ENCODE measurements at regions not wholly inside any gene's neighbourhood (a gene's known extent, or its start where the extent isn't known, plus 50 kb on each side); places are given as distances from the start of the nearest gene placed in this dataset.

DNA sequence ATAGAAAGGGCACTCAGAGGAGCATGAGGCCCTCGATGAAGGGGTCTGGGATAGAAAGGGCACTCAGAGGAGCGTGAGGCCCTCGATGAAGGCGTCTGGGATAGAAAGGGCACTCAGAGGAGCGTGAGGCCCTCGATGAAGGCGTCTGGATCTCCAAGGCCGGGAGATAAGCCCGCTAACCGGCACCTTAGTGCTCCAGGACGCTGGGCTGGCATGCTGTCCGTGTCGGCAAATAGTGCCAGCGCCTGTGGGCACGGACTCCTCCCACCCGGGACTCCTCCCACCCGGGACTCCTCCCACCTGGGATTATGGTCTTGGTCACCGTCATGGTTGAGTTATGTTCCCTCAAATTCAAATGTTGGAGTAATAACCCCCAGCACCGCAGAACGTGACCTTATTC, 725.3 kb downstream of the BRD1 start:
- Histone ChIP-seq H3K9me3 (ENCODE audit: control insufficient read depth, insufficient read depth, low read depth, low read length) (no peaks in the 10 kb centered on the region), H3K27ac (ENCODE audit: extremely low read depth, low read depth, low read length) (no peak overlapping the region), H3K36me3 (ENCODE audit: control insufficient read depth in 2 of 2, insufficient read depth in 1 of 2, low read length in 2 of 2) (no peaks in the 10 kb centered on the region), H3K4me3 (ENCODE audit: low read depth, low read length) (no peak overlapping the region), H3K4me1 (ENCODE audit: control insufficient read depth, insufficient read depth, low read length) (no peaks in the 10 kb centered on the region)
- ChIA-PET CTCF (no interaction called here), POLR2A (no interaction called here)
- TF ChIP-seq, protein P1, sequence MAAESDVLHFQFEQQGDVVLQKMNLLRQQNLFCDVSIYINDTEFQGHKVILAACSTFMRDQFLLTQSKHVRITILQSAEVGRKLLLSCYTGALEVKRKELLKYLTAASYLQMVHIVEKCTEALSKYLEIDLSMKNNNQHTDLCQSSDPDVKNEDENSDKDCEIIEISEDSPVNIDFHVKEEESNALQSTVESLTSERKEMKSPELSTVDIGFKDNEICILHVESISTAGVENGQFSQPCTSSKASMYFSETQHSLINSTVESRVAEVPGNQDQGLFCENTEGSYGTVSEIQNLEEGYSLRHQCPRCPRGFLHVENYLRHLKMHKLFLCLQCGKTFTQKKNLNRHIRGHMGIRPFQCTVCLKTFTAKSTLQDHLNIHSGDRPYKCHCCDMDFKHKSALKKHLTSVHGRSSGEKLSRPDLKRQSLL (tag by site-specific recombination; IDR thresholded peaks at IDR 0.05) = no peak
- TF ChIP-seq ZSCAN16 (tag by site-specific recombination; IDR thresholded peaks at IDR 0.05) (no peak), ZNF354C (tag by site-specific recombination; IDR thresholded peaks at IDR 0.05; ENCODE audit: borderline replicate concordance, low read depth) (no peak), GLIS2 (tag by site-specific recombination; IDR thresholded peaks at IDR 0.05) (no peak), ZNF623 (tag by site-specific recombination; IDR thresholded peaks at IDR 0.05) (no peak), ZNF837 (tag by site-specific recombination; IDR thresholded peaks at IDR 0.05) (no peak), ZFP69B (tag by site-specific recombination; IDR thresholded peaks at IDR 0.05) (no peak)
- TF ChIP-seq, protein P2, sequence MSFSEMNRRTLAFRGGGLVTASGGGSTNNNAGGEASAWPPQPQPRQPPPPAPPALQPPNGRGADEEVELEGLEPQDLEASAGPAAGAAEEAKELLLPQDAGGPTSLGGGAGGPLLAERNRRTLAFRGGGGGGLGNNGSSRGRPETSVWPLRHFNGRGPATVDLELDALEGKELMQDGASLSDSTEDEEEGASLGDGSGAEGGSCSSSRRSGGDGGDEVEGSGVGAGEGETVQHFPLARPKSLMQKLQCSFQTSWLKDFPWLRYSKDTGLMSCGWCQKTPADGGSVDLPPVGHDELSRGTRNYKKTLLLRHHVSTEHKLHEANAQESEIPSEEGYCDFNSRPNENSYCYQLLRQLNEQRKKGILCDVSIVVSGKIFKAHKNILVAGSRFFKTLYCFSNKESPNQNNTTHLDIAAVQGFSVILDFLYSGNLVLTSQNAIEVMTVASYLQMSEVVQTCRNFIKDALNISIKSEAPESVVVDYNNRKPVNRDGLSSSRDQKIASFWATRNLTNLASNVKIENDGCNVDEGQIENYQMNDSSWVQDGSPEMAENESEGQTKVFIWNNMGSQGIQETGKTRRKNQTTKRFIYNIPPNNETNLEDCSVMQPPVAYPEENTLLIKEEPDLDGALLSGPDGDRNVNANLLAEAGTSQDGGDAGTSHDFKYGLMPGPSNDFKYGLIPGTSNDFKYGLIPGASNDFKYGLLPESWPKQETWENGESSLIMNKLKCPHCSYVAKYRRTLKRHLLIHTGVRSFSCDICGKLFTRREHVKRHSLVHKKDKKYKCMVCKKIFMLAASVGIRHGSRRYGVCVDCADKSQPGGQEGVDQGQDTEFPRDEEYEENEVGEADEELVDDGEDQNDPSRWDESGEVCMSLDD (tag by site-specific recombination; IDR thresholded peaks at IDR 0.05) = no peak
- TF ChIP-seq, protein P3, sequence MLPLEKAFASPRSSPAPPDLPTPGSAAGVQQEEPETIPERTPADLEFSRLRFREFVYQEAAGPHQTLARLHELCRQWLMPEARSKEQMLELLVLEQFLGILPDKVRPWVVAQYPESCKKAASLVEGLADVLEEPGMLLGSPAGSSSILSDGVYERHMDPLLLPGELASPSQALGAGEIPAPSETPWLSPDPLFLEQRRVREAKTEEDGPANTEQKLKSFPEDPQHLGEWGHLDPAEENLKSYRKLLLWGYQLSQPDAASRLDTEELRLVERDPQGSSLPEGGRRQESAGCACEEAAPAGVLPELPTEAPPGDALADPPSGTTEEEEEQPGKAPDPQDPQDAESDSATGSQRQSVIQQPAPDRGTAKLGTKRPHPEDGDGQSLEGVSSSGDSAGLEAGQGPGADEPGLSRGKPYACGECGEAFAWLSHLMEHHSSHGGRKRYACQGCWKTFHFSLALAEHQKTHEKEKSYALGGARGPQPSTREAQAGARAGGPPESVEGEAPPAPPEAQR (tag by site-specific recombination; IDR thresholded peaks at IDR 0.05) = no peak
- TF ChIP-seq, protein P4, sequence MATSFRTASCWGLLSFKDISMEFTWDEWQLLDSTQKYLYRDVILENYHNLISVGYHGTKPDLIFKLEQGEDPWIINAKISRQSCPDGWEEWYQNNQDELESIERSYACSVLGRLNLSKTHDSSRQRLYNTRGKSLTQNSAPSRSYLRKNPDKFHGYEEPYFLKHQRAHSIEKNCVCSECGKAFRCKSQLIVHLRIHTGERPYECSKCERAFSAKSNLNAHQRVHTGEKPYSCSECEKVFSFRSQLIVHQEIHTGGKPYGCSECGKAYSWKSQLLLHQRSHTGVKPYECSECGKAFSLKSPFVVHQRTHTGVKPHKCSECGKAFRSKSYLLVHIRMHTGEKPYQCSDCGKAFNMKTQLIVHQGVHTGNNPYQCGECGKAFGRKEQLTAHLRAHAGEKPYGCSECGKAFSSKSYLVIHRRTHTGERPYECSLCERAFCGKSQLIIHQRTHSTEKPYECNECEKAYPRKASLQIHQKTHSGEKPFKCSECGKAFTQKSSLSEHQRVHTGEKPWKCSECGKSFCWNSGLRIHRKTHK (tag by site-specific recombination; IDR thresholded peaks at IDR 0.05) = no peak
- TF ChIP-seq, protein P5, sequence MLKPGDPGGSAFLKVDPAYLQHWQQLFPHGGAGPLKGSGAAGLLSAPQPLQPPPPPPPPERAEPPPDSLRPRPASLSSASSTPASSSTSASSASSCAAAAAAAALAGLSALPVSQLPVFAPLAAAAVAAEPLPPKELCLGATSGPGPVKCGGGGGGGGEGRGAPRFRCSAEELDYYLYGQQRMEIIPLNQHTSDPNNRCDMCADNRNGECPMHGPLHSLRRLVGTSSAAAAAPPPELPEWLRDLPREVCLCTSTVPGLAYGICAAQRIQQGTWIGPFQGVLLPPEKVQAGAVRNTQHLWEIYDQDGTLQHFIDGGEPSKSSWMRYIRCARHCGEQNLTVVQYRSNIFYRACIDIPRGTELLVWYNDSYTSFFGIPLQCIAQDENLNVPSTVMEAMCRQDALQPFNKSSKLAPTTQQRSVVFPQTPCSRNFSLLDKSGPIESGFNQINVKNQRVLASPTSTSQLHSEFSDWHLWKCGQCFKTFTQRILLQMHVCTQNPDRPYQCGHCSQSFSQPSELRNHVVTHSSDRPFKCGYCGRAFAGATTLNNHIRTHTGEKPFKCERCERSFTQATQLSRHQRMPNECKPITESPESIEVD (tag by site-specific recombination; IDR thresholded peaks at IDR 0.05) = no peak
- TF ChIP-seq, protein P6, sequence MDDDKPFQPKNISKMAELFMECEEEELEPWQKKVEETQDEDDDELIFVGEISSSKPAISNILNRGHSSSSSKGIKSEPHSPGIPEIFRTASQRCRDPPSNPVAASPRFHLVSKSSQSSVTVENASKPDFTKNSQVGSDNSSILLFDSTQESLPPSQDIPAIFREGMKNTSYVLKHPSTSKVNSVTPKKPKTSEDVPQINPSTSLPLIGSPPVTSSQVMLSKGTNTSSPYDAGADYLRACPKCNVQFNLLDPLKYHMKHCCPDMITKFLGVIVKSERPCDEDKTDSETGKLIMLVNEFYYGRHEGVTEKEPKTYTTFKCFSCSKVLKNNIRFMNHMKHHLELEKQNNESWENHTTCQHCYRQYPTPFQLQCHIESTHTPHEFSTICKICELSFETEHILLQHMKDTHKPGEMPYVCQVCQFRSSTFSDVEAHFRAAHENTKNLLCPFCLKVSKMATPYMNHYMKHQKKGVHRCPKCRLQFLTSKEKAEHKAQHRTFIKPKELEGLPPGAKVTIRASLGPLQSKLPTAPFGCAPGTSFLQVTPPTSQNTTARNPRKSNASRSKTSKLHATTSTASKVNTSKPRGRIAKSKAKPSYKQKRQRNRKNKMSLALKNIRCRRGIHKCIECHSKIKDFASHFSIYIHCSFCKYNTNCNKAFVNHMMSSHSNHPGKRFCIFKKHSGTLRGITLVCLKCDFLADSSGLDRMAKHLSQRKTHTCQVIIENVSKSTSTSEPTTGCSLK (tag by site-specific recombination; IDR thresholded peaks at IDR 0.05) = no peak

DNA sequence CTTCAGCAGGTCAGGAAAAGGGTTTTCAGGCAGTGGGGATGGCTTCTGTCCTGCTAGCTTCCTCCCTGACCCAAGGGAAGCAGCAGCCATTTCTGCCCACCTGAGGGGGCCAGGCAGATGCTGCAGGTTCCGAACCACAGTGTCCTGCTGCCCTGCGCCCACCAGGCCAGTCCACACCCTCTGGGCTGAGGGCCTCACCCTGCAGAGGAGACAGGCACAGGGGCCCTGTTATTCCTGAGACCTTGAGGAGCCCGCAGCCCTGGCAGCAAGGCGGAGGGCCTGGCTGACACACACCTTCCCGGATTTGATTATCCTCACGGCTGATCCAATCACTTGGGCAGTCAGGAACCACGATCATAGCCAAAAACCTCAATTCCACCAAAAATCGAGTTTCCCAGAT, 725.8 kb downstream of the BRD1 start:
- no peaks in the 10 kb centered on the region for H3K4me1 ChIP-seq (ENCODE audit: control insufficient read depth, insufficient read depth, low read length)
- ChIA-PET POLR2A (no interaction called here), CTCF (no interaction called here)
- H3K4me3 ChIP-seq (ENCODE audit: low read depth, low read length) = no peak overlapping the region
- H3K9me3 ChIP-seq (ENCODE audit: control insufficient read depth, insufficient read depth, low read depth, low read length) = no peaks in the 10 kb centered on the region
- no peaks in the 10 kb centered on the region for H3K36me3 ChIP-seq (ENCODE audit: control insufficient read depth in 2 of 2, insufficient read depth in 1 of 2, low read length in 2 of 2)
- no peak for TF ChIP-seq HOXD13 (CRISPR knock-in tag; IDR thresholded peaks at IDR 0.05; ENCODE audit: borderline replicate concordance)
- no peak for TF ChIP-seq ZNF146 (tag by site-specific recombination; IDR thresholded peaks at IDR 0.05)
- TF ChIP-seq ZNF416 (tag by site-specific recombination; IDR thresholded peaks at IDR 0.05) = no peak
- TF ChIP-seq RBAK (tag by site-specific recombination; IDR thresholded peaks at IDR 0.05) = no peak
- H3K27ac ChIP-seq (ENCODE audit: extremely low read depth, low read depth, low read length) = no peak overlapping the region
